Amygdala (tissue), 56 donors: ENCODE measurements at regions not wholly inside any gene's neighbourhood (a gene's known extent, or its start where the extent isn't known, plus 50 kb on each side); places are given as distances from the start of the nearest gene placed in this dataset.
"Not testable (repeated sequence)": the region's sequence is repeated elsewhere in the genome, so short reads cannot be mapped to it uniquely, and the experiment has no call there.

Experiments used
- DNase-seq, 56 donors: peaks; one replicate each; lab custom pipeline; 2025; lab: John Stamatoyannopoulos, UW

DNA sequence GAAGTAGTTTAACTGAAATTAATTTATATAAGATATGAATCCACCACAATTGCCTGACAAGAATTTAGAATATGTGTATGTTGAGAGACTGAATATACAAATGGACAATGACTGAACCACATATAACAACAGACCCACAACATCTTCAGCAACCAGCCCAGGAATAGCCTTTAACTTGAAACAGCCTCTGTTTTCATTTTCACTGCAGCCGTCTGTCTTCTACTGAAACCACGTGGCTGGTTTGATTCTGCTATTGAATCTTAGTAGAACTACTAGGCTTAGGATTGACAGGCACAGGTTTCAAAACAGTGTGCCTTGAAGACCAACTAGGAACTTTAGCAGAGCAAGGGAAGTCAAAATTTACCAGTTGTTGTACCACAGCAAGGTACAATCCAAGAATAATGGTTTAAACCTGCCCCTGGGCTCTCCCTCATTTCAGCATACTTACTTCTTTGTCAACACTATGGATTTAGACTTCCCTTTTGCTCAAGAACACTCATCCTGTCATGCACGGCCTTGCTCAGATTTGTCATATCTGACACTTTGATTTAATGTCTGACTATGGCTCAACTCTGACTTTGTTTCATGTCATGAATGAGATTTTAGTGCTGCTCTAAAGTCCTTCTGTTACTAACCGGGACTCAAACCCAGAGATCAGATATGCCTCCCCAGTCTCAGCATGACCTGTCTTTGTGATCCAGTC, 355.0 kb downstream of the KIF2B start:
- no peak for DNase-seq

DNA sequence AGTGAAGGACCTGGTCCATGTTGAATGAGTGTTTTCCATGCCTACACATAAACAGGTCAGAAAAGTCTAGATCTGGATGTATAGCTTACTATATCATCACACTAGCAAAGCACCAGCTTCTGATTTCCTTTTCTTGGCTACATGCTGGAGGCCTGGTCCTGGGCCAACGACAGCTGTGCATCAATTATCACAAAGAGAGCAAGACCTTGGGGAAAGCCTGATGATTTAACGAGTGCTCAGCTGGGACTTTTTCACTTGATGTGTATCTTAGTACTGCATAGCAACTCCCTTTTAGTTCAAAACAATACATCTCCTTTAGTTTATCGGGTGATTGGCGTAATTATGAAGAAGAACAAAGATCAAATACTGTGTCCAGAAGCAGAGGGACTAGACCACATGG, 358.2 kb downstream of the KIF2B start:
- no peak for DNase-seq

DNA sequence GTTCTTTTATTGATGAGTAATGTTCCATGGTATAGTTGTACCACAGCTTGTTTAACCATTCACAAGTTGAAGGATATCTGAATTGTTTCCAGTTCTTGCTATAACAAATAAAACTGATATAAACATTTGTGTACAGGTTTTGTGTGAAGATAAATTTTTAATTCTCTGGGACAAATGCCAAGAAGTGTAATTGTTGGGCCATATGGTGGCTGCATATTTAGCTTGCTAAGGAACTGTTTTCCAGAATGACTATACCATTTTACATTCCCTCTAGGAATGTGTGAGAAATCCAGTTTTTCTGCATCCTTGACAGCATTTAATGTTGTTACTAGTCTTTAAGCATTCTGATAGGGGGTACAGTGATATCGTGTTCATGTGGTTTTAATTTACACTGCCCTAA, 368.5 kb downstream of the KIF2B start:
- DNase-seq: no peak

DNA sequence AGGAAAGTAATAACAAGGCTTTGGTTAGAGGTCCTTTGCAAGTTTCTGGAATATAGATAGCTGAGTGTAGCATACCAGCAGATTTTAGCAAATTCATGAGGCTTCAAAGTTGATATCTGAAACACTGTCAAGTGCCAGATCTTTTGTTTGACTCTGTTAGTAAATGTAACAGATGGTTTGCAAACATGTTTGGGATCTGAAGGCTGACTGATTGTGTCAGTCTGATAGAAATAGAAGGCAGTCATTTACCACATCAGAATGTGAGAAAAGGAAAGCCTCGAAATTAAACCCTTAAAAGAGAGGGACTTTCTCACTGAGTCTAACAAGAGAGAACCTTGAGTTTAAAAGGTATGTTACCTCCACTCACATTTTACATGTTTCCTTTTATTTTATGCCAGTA, 371.5 kb downstream of the KIF2B start:
- no peak for DNase-seq

DNA sequence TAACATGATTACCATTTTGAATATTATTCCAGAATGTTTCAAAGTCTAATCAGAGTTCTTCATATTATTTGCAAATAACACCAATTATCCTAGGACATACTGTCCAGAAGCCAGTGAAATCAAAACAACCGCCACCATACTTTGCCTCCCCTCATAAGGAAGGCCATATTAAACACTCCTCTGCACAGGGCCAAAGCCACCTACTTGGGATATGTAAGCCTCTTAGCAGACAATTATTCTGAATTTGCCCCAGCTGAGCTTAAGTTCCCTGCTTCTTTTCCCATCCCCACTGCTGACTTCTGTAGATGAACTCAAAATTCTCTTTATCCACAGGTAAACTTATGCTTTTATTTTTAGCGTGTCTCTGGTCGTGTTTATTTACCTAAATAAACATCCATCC, 374.0 kb downstream of the KIF2B start:
- DNase-seq: no peak

DNA sequence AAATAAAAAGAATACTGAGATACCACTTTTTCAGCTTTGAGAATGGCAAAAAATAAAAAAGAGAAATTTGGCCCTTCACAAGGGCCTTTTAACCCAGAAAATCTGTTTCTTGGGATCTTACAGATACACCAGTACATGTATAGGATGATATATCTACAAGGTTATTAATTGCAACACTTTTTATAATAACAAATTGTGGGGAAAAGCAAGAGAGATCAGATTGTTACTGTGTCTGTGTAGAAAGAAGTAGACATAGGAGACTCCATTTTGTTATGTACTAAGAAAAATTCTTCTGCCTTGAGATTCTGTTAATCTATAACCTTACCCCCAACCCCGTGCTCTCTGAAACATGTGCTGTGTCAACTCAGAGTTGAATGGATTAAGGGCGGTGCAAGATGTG, 378.7 kb downstream of the KIF2B start:
- not testable (repeated sequence) for DNase-seq

DNA sequence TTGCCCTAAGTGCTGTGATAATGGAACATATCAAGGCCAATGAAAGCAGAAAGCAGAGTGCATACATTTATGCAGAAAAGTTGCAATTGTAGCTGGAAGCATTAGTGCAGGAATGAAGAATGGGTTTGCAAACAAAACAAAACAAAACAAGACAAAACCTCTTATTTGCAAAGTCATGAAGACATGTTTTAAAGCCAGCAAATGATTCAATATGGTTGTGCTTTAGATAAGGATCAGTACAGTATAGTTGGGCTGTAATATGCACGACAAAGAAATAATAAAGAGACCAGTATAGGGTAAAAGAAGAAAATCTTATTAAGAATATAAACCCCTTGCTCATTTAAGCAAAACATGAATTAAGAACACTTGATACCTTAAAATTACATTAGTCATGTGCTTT, 398.1 kb downstream of the KIF2B start:
- DNase-seq: no peak

DNA sequence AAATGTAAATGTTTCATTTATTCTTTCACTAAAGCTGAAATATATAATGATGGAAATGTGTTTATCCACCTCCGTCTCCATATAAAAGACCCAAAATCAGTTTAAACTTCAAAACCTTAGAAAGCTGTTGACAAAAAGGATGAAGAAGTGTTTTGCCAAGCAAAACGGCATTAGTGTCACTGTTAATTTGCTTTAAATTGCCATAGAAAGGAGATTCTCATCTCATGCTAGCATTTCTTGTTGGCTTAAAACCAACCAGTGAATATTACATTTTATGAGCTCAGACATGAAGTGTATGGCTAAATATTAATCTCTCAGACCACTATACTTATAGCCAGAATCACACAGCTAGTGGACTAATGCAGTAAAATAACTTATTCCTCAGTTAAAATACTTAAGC, 398.8 kb downstream of the KIF2B start:
- DNase-seq: no peak

DNA sequence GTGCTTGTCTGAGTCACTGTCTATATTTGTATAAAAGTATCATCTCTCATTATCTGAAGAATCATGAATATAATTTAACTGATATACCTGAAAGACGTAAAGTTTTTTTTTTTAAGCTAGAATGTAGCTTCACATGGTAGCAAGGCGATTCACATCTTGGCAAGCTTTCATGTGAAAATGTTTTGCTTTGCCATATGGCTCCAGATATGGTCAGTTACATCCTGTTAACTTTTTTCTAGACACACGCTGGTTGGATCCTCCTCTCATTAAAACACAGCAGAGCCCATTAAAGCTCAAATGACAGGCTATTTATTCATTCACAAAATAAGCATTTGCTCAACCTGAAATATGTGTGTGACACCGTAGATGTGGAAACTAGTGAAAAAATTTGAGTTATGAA, 412.8 kb downstream of the KIF2B start:
- no peak for DNase-seq

DNA sequence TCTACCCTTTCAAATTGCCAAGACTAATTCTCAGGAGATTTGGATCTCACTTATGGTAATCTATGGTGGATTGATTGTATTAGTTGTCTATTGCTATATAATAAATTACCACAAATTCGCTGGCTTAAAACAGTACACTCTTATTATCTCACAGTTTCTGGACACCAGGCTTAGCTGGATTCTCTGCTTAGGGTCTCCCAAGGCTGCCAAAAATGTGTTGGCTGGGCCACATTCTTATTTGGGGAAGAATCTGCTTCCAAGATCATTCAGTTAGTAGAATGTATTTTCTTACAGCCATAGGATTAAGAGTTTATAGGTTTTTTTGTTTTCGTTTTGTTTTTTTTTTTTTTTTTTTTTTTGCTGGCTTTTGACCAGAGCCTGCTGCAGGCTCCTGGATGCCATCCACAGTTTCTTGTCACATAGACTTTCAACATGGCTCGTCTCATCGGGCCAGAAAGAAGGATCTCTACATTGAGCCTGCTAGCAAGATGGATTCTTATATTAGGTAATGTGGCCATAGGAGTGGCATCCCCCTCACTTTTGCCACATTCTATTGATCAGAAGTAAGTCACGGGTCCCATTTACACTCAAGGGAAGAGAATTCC, 415.3 kb downstream of the KIF2B start:
- DNase-seq: no peak

DNA sequence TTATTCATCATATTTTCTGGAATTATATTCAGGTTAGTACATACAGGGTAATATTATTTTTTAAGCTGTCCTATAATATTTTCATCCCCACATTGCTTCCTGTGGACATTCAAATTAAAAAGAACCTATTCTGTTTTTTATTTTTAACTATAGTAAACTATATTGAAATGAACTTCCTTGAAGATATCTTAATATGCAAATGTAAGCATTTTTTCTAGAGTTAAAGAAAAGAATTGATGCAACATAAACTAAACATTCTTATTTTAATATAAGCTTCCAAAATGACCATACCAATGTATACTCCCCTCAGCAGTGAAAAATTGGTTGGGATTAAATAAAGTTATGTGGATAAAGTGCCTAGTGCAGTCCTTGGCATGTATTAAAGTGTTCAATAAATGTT, 416.6 kb downstream of the KIF2B start:
- no peak for DNase-seq

DNA sequence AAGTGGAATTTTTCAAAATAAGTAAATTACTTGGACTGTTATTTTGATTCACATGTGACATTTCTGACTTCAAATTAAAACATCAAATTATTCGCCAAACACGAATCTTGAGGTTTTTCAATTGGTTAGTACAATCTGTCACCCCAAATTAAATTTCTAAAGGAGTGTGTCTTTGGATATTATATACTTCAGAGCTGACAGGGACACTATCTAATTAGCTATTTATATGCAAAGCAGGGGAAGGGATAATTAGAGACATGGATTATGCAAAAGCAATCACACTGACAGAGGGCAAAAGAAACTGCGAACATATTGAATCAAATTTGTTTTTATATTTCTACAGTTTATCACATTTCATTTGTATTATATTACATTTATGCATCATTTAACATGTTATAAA, 433.0 kb downstream of the KIF2B start:
- no peak for DNase-seq

DNA sequence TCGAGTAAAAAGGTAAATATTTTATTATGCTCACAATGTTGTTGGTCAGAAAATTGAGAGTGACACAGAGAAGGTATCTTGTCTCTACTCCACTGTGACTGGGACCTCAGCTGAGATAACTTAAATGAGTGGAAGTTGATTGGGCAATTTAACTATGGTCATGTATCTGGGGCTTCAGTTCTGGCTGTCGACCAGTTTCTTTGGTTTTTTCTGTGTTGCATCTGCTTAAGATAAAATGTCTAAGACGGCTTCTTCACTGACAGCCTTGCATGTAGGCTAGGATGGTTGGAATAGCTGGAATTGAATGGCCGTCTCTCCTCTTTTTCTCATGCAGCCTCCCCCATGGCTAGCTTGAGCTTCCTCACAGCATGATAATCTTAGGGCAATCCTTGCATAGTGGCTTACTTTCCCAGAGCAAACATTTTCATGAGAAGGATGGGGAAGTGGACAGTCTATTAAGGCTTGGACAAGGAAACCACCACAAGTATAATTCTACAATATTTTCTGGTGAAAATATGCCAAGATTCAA, 433.7 kb downstream of the KIF2B start:
- DNase-seq: no peak

DNA sequence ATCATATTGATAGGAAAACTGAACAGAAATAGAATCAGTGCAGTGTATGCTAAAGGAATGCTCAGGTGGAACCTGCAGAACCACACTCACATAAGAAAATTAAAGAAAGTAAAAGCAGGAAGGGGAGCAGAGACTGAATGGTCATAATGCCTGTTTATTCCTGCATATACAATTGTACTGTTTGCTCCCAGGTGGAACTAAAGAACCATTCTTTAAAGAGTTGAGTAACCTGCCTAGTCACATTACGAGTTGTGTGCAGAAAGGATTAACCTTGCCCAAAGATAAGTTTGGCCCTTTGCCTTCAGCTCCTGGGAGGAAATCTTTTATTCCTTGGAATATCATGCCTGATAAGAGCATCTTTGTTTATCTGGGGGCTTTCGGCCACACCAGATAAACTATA, 434.7 kb downstream of the KIF2B start:
- no peak for DNase-seq

DNA sequence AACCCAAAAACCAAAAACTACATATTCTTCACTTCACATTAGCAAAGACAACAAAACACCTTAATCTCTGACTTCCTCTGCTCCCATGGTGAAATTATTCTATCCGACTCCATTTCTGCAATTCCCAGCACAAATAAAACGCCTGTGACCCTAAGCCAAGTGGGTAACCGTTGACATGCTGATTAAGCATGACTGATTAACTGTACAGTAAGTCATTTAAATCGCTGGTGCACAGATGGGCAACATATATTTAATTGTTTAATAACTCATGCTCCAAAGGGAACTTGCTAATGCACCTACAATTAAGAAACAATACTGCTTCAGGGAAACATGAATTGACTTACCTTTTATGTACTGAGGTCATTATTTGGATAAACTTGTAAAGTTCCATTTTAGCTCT, 436.7 kb downstream of the KIF2B start:
- no peak for DNase-seq

DNA sequence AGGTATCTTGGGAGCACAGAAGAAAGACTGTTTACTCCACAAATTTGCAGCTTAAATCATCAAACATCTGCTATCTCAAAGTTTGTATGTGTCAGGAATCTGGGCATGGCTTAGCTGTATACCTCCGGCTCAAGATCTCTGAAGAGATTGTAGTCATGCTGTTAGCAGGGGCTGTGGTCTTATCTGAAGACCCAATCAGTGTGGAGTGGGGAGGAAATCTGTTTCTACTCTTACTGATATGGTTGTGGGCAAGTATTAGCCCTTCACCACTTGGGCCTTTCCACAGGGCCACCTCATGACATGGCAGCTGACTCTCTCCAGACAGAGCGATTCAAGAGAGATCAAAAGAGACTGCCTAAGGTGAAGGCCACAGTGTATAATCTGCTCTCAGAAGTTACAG, 438.7 kb downstream of the KIF2B start:
- no peak for DNase-seq

DNA sequence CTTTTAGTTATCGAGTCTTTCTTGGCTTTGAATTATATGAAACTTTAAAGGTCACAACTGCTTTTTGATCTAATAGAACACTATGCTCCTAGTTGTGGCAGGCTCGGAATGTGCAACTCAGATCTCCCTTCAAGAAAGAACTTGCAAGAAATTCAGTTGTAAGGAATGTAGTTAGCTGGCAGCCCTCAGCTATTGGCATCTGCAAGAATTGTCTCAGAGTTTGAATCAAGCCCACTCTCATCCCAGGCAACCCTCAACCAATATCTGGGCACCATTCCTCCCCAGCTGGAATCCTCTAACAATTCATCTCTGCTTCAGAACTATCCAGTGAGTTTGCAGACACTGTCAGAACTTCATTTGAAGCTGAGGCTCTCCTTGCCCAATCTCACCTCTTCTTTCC, 447.2 kb downstream of the KIF2B start:
- no peak for DNase-seq

DNA sequence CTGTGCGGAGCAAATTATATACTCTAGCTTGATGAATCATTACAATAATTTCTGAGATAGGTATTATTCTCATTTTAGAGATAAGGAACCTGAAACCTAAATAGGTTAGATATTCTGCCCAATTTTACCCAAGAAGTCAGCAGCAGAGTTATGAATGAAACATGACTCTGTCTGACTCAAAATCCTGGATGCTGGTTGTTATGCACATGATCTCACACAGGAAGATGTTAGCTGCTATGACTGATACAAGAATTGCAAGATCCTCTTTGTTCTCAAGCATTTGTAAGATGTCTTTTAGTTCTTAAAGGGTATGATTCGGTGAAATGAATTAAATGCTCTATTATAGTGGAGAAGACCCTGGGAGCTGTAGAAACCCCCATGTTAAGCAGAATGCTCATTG, 447.8 kb downstream of the KIF2B start:
- no peak for DNase-seq

DNA sequence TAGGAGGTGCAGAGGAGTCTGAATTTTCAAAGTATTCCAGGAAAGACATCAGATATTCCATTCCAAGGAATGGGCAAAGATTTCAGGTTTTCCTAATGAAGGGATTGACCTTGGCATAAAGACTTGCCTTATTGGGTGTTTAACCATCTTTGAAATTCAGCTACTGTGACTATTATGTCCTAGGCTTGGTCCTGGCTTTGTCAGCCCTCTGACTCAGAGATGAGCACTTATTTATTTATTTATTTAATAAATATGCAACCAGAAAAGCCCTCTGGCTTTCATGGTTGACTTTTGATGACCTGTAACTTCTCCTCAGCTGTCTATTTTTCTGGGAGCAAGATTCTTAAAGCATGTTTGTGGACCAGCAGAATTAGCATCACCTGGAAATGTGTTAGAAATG, 455.1 kb downstream of the KIF2B start:
- DNase-seq: no peak

DNA sequence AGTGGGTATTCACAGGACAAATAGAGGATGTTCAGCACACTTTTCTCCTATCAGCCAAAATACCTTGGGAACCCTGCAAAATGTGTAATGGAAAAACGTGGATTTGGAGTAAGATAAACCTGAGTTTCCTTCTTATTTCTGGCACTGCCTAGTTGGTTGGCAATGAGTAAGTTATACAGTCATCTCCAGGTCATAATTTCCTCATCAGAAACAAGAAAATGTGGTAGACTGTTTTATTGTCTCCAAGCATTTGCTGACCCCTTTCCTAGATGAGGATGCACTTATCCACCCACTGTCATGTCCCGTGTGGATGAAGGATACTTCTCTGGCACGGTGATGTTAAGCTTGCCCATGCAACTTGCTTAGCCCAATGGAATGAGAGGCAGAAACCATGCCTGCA, 458.0 kb downstream of the KIF2B start:
- no peak for DNase-seq

DNA sequence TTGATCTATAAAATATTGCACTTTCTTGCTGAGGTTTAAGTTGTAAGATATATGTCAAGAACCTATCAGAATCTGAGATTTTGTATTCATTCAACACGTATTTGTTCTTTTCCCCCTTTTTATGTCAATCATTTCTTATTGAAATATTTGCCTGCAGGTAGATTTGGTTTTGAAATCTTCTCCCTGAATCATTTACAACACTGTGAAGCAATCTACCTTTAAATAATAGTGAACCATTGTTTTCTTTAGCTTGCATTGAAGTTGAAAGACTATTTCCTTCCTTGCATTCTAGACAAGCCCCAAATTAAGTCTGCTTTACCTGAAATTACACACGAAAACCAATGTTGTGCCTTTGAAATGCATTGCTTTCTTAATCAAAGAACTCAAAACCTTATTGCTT, 460.2 kb downstream of the KIF2B start:
- no peak for DNase-seq

DNA sequence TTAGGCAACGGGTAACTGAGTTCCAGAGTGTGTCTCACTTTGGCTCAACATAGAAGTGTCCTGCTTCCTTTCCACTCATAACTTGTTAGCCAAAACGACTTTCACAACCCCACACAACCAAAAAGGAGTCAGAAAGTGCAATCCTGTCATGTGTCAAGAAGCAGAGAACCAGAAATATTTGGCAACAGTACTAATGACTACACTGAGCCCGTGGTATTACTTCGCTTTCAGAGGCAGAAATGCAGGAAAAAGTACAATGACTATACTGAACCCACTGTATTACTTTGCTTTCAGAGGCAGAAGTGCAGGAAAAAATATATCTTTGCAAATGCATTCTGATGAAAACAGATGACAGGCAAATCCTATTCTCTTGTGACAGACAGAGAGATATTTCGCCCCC, 484.6 kb downstream of the KIF2B start:
- DNase-seq: no peak

DNA sequence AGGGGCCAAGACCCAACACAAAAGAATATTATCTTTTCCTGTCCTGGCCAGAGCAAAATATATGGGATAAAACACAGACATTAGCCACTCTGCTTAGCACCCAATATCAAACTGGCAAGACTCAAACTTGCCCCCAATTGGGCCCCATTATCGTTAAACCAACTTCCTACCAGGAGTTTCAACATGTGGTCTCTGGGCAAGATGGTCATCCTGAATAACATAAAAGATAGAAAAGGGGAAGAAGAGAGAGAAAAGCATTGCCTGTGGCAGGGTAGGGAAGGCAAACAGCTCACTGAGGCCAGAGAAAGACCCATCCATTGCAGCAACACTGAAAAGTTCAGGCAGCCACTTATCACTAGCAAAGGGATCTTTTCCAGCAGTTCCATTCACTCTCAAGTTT, 502.1 kb downstream of the KIF2B start:
- no peak for DNase-seq
